HL-60/S4 (cell line): ENCODE measurements at regions not wholly inside any gene's neighbourhood (a gene's known extent, or its start where the extent isn't known, plus 50 kb on each side); places are given as distances from the start of the nearest gene placed in this dataset.
"Not testable (repeated sequence)": the region's sequence is repeated elsewhere in the genome, so short reads cannot be mapped to it uniquely, and the experiment has no call there.

Source experiments
- in situ Hi-C: fragments of 300-500 bp; cut with MboI; formaldehyde crosslinking; loops from 2 replicates; pipeline ENCODE4 v1.14.3; 2022; ENCODE audit warnings: low sequenced_read_pairs

DNA sequence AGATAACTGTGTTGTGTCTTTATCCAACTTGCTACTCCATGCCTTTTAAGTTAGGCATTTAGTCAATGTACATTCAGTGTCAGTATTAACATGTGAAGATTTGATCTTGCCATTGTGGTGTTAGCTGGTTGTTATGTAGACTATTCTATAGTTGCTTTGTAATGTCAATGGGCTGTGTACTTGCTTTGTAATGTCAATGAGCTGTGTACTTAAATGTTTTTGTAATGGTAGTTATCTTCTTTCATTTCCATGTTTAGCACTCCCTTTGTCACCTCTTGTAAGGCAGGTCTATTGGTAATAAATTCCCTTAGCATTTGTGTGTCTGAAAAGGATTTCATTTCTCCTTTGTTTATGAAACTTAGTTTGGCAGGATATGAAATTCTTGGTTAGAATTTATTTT lies 53.4 kb downstream of the MC4R start:
- in situ Hi-C loops: no loop called here

DNA sequence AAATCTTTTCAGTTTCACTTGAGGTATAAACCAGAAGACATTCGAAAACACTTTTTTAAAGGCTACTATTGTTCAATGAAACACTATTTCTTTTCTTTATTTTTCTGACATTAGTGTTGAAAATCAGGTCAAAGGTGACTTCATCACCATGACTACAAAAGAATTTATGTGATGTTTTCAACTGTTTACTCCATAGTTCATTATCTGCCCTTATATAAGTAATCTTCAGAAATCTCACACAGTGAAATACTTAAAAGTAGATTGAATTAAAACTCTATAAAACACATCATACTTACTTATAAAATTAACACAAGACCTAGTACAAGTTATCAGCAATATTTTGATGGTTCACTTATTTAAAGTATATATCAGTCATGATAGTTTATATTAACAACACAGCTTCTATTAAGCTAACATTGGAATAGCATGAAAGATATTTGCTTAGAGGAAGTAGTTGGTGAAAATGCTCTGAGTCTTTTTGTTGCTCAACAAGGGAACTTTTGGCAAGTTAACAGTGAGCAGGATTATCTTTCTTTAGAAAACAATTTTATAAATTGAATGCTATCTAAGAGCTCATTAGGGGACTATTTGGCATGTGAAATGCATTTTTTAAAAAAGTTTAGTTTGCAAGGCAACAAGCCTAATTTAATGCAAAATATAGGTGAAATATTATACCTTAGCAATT lies 60.8 kb downstream of the MC4R start:
- in situ Hi-C loops: no loop called here

DNA sequence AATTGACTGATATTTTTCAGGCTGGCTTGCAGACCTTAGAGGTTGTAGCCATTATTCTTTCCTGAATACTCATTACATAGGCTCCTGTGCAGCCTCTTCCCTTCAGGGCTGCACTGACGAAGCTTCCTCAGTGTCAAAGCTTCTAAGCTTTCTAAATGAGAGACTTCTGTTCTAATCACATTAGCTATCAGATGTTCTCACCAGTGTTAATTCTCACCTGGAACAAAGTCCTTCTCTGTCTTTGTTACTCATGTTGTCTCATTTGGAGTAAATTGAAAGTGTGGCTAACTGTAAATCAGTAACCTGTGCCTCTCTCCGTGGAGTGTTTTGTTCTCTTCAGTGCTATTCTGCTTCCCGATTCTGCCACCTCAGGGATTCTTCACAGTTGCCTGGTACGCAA lies 76.9 kb downstream of the MC4R start:
- in situ Hi-C loops: no loop called here

DNA sequence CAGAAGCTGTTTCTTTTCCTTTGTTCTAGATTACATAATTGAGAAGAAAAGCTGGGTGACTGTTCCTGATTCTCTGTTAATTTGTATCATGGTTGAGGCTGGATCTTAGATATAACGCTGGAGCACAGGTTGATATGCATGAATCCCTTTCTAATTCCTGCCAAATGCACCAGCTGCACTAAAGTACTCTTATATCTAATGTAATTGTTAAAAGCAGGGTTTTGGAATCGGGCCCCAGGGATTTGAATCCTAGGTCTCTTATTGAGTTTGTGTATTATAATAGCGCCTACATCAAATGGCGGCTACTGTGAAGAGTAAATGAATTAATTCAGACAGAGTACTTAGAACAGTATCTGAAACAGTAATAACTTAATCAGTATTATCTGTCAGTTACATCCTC lies 80.4 kb downstream of the MC4R start:
- in situ Hi-C loops: no loop called here

DNA sequence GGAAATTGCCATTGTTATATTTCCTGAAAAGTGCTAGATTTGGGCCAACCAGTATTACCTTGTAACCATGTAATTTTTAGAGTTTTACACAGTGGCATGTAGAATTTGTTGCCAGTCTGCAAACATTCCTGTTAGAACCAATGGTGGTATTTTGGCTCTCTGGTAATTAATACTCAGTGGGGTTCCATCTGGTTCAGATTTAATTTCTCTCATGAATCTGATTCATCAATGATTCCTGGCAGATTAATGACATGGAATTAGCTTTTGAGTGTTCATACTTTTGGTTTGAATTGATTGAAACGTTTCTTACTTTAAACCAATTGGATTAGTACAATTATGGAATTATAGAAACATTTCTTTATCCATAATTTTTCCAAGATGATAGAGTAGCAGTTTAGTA lies 93.2 kb downstream of the MC4R start:
- in situ Hi-C loops: no loop called here

DNA sequence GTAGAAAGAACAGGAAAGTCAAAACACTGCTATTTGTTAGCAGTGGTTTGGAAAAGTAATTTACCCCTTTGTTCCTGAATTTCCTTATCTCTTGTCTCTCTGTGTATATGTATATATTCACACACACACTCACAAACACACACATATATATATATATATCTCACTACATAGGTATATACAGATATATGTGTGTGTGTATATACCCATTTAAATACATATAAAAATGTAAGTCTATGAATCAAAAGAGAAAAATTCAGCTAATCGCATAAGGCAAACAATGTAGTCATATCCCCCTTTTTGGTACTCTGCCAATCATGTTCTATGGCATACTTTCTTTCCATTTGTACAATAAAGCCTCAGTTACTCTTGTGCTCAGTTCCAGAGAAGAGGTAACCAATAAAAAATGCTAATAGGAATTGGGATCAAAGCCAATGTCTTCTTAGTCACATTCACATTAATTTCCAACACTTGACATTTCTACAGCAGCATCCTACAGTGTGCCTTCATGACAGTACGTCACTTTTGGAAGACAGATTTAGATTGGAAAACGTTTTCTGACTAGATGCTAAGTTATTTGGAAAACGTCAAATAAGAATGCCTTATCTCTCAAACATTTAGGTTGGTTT lies 94.6 kb downstream of the MC4R start:
- in situ Hi-C loops: no loop called here

DNA sequence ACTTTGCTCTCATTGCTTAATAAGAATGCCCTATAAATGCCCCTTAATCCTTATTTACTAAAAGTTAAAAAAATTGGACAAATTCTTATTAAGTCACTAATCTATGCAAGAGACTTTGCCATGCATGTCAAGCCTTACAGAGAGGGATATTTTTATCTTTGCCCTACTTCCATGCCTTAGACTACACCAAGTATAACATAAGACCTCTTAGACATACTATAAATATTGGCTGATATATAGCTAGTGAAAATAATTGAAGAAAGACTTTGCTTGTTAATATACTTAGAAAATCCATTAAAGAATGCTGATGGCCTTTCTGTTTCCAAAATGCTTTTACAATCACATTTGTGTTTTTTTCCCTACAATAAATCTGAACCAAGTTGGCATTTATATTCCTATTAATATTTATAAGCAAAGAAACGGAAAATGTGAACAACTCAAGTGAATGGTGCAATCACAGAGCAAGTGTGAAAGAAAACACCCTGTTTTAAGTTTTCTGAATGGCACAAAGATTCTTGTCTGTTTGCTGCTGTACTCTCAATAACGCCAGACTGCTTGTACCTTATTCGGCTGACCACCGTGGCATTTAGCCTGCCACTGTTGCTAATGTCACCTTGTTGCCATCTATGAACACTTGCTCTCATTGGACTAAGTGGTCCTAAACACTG lies 105.0 kb downstream of the MC4R start:
- in situ Hi-C loops: no loop called here

DNA sequence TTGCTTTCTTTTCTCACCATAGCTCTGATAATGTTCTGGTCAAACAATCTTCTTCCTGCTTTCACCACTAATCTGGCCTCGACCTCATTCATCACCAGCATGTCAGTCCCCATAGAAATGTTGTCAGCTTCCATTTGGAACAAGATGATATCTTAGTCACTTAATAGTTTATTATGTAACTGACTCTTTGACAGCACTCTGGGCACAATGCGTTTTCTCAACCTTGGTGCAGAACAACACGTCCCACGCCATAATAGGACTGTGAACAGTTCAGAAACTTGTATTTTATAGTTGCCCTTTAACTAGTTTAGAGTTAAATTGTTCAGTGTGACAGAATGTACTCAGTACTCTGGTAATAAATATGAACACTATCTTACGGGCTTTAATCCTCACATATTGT lies 106.0 kb downstream of the MC4R start:
- in situ Hi-C loops: no loop called here

DNA sequence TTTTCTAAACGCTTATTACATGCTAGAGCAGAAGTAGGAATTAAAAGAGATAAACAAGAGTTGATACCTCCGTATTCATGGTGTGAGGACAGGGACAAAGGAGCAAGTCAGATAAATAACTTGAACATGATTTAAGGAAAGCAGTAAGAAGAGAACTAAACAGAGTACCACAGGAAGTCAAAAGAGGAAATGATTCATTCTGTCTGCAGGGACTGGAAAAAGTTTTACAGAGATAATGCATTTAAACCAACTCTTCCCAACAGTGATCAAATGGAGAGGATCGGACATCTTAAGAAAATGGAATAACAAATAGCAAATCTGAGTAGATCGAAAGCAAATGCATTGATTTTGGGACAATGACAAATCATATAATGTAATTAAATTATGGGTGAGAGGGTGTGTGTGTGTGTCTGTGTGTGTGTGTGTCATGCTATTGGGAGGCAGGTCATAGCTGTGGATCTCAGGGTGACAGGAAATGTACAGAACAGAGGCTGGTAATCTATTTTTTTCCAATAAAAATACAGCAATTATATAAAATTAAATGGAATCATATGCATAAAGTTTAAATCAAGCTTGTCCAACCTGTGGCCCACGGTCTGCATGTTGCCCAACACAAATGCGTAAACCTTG lies 113.4 kb downstream of the MC4R start:
- in situ Hi-C loops: no loop called here

DNA sequence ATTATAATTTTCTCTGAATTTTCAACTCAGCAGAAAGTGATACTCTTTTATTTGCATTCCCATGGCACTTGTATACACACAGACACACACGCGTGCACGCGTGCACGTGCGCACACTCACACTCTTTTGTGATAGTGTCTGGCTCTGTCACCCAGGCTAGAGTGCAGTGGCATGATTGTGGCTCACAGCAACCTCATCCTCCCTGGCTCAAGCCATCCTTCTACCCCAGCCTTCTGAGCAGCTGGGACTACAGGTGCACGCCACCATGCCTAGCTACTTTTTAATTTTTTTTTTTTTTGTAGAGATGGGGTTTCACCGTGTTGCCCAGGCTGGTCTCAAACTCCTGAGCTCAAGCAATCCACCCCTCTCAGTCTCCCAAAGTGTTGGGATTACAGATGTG lies 123.2 kb downstream of the MC4R start:
- in situ Hi-C loops: no loop called here

DNA sequence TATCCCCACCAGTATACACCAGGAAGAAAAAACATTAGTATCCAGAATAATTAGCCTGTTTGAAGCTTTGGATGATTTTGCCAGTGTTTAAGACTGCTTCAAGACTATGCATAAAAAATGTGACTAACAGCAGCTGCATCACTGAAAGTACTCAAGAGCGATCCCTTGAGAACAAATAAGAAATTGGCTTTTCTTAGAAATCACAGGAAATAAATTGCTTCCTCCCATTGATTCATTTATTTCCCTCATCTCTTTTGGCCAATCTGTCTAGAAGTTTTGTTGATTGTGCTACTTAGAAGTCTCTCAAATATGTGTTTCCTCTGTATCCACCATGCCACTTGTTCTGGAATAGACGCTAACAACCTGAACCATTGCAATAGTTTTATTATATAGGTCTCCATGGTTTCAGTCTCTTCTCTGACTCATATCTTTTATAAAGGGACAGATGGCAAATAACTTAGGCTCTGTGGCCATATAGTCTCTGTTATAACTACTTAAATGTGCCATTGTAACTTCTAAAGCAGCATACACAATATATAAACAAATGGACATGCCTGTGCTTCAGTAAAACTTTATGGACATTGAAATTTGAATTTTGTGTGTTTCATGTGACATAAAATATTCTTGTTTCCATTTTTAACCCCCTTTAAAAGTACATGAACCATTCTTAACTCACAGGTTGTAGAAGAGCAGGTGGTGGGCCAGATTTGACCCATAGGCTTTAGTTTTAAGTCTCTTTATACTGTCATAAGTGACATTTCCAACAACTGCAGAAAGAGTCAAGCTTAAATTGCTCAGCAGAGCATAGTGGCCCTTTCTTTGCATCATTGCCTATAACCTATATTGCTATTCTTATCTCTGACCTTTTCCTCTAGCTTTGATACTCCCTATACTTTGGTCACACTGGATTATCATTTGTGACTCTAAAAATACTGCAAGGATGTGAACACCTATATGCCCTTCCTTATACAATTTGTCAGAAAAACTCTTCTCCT lies 123.9 kb downstream of the MC4R start:
- in situ Hi-C loops: no loop called here

DNA sequence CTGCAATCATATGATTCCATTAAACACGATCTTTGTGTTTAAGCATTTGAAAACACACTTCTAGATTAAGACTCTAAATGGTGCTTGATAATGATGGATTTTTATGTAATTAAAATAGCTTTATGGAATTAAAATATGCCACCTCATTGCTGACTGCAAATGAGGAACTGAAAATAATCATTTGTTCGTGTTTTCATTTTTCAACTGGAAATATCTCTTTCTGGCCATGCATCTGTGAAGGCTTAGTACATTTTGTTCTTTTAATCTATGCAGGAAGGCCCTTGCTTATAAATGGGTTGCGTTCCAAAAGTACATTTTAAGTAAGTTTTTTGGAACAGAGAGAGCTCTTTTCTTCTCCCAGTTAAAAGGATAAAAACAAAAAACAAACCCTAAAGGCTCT lies 125.5 kb downstream of the MC4R start:
- in situ Hi-C loops: no loop called here

DNA sequence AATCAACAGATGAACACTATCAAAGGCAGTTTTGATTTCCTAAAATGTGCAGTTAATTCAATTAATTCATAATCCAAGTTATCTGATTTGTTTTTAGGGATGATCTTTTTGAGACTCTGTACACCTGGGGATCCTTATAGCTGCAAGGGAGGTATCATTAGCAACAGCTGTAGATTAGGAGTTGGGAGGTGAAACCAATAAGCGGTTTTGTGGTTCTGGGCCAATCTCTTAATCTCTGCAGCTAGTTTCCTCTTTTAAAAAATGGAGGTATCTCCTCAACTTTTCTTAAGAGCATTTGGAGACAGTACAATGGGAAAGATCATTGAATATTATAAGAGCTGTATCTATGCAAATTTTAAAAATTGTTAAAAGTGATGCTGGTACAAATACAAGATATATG lies 126.0 kb downstream of the MC4R start:
- in situ Hi-C loops: no loop called here

DNA sequence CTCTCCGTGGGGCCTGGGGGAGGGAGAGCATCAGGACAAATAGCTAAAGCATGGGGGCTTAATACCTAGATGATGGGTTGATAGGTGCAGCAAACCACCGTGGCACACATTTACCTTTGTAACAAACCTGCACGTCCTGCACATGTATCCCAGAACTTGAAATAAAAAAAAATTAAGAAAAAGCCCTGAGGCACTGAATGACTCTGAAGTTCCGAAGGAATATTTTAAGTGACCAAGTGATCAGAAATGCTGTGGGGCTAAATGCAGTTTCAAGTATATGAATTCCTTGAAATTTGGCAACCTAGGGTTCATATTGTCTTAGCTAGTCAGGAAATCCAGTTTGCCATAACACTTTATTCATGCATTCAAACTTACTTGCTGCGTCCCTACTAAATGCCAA lies 127.5 kb downstream of the MC4R start:
- in situ Hi-C loops: no loop called here

DNA sequence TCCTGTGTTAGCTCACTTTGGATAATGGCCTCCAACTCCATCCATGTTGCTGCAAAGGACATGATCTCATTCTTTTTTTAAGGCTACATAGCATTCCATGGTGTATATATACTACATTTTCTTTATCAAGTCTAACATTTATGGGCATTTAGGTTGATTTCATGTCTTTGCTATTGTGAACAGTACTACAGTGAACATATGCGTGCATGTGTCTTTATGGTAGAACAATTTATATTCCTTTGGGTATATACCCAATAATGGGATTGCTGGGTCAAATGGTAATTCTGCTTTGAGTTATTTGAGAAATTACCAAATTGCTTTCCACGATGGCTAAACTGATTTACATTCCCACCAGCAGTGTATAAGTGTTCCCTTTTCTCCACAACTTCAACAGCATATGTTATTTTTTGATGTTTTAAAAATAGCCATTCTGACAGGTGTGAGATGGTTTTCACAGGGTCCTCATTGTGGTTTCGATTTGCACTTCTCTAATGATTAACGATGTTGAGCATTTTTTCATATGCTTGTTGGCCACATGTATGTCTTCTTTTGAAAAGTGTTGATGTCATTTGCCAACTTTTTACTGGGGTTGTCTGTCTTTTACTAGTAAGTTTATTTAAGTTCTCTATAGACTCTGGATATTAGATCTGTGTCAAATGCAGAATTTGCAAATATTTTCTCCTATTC lies 133.4 kb downstream of the MC4R start:
- in situ Hi-C loops: not testable (repeated sequence)

DNA sequence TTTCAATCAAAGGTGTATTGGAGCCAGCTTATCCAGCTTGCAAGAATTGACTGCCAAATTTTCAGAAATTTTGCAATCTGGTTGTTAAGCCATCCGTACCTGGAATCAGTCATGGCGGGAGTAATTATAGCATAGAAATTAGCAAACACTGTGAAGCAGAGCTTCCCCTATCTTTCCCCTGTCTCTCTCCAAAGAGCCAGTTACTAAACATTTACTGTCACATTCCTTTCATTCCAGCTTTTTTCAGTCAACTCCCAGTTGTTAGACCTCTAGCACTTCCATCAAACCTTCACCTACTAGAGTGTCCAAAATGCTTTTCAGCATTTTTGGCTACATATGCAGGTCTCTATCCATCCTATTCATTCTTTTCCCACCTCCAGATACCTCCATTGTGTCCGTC lies 137.4 kb downstream of the MC4R start:
- in situ Hi-C loops: no loop called here

DNA sequence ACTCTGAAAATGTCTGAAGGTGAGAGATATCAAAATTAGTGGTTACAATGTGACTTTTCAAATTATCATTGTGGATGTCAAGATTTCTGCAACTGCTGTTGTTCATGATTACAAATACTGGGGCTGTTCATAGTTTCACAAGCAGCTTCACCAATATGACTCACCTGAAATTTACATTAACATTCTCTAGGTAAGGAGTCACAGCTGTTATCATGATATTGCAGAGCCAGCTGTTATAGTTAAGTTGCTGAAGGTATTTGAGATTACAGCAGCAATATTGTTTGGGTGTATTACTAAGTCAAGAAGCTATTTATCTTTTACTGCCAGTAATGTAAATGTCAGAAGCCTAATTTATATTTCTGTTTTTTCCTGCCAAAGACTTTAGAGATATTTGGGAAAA lies 140.0 kb downstream of the MC4R start:
- in situ Hi-C loops: no loop called here

DNA sequence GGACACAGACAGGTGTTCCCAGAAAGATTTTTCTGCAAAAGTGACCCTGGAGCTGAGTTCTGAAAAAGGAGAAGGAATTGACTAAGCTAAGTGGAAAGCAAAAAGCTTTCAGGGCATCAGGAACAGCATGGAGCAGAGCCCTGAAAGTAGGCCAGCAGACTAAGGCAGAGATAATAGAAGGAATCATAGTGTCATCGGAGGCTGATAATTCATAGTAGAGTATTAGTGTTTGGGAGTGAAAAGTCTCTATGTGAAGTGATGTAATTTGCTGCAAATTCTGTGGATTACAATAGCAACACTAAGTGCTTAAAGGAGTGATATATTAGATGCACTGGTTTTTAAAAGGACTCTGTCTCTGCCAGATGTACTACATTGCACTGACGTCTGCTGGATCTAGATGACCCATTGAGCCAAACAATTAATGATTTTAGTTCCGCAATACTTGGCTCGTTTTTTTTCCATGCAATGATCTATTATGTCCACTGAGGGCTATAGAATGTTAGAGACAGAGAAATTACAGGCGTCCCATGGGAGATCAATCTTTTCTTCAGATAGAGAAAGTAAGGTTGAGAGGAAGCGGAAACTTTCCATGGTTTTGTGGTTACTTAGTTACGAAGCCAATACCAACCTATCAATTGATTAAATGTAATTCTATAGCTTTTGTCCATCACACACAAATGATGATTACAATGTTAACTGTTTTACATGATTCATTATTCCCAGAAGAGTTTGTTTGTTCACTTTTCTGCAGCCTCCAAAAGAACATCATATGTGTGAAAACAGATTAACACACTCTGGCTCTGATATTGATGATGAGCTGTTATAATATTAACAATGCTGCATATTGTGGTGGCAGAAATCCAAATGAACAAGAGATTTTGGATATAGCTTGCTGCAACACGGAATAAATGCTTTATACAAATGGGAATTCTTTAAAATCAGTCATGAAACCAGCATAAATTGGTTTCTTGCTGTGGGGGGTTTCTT lies 143.7 kb downstream of the MC4R start:
- in situ Hi-C loops: no loop called here

DNA sequence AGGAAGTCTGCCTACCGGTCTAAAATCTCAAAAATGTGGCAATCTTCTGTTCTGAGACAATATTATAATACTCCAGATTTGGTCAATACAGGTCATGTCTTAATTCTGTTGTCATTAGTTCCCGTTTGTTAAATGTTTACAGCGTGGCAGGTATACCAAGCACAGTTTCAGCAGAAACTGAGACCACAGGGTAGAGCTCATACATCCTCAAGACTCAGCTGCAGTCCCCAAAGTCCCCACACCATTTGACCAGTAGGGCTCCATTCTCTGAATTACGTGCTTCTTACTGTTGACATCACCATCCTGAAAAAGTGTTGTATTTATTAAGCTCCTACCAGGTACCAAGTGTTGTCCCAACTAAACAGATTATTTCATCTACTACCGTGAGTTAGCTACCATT lies 157.1 kb downstream of the MC4R start:
- in situ Hi-C loops: no loop called here
